DOHH2 (cell line): ENCODE measurements at regions not wholly inside any gene's neighbourhood (a gene's known extent, or its start where the extent isn't known, plus 50 kb on each side); places are given as distances from the start of the nearest gene placed in this dataset.

Experiments
- CTCF ChIP-seq: fragments of 200-600 bp; sonication (generic); IDR thresholded peaks from one replicate; pipeline ENCODE4 v1.5.1; 2014; ENCODE audit warnings: antibody characterized with exemption, mild to moderate bottlenecking, low read depth, low read length; ENCODE audit not compliant: poor library complexity, severe bottlenecking
- EZH2phosphoT487 ChIP-seq: fragments of 200-600 bp; sonication (generic); IDR thresholded peaks from 2 replicates; pipeline ENCODE4 v1.6.1; 2017; ENCODE audit warnings: borderline replicate concordance, mild to moderate bottlenecking, antibody characterized with exemption, low read length, moderate library complexity, mixed read lengths

DNA sequence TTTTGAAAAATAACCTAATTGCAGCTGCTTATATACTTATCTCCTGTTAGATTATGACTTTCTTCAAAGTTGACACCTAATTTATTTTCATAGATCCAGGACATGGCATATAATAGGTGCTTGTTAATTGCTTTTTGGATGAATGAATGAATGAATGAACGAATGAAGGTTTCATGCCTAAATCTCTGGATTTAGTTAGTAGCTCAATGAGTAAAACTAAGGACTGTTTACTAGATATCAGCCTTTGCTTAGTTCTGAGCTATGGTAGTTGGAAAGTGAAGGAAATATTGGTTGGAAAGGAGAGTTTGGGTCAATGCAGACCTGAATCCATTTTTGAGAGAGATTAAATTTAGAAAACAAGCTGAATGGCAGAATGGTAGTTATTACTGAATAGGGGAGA is 160.4 kb upstream of the SGO1 start:
- TF ChIP-seq CTCF (no peak), EZH2phosphoT487 (no peak)
